Panc1 (cell line): ENCODE measurements at regions not wholly inside any gene's neighbourhood (a gene's known extent, or its start where the extent isn't known, plus 50 kb on each side); places are given as distances from the start of the nearest gene placed in this dataset.

Experiments used
- ATAC-seq: fragments of 200-7000 bp; cut with Tn5 transposase; 2 replicates; pipeline ENCODE4 v1.9.1; 2020; ENCODE audit warnings: mild to moderate bottlenecking, moderate library complexity
- BruUV-seq: library from RNA; stranded (reverse); fragments of 400-500 nt; replicated peaks from 2 replicates; lab custom pipeline; 2021; lab: Mats Ljungman, UMichigan
- CTCF ChIA-PET: fragments of 300-600 bp; sonication (Branson Sonifier 250); formaldehyde crosslinking; loops from one replicate; lab custom pipeline; 2022; ENCODE audit warnings: antibody characterized with exemption; lab: Charles Lee
- POLR2A ChIA-PET: fragments of 300-600 bp; sonication (Branson Sonifier 250); formaldehyde crosslinking; loops from one replicate; lab custom pipeline; 2022; ENCODE audit warnings: antibody characterized with exemption; lab: Charles Lee
- DNase-seq: peaks from one replicate; pipeline ENCODE4 v3.0.0-alpha.2; 2010; ENCODE audit warnings: low read depth, low spot score
- H3K27ac ChIP-seq: 2 replicates; pipeline ENCODE4 v1.5.1; 2011; ENCODE audit warnings: mild to moderate bottlenecking, low read length, inconsistent platforms
- H3K27me3 ChIP-seq: fragments of 200-500 bp; sonication (Bioruptor generic); 2 replicates; pipeline ENCODE4 v1.6.0; 2014; ENCODE audit warnings: low read length, inconsistent platforms; ENCODE audit not compliant: control insufficient read depth, insufficient read depth
- H3K36me3 ChIP-seq: fragments of 200-500 bp; sonication (Bioruptor generic); 2 replicates; pipeline ENCODE4 v1.5.1; 2014; ENCODE audit warnings: inconsistent platforms, mild to moderate bottlenecking, low read length, moderate library complexity; ENCODE audit not compliant: control insufficient read depth, insufficient read depth
- H3K4me1 ChIP-seq: 2 replicates; pipeline ENCODE4 v1.5.1; 2011; ENCODE audit warnings: inconsistent platforms, mild to moderate bottlenecking, low read length, moderate library complexity; ENCODE audit not compliant: control insufficient read depth, insufficient read depth
- H3K4me3 ChIP-seq, 2 experiments: 2 replicates each; pipeline ENCODE4 v1.5.1; 2011 to 2012; ENCODE audit warnings: low read depth in 2 of 2, low read length in 2 of 2, mild to moderate bottlenecking in 2 of 2, inconsistent platforms in 1 of 2, moderate library complexity in 1 of 2
- H3K9me3 ChIP-seq: fragments of 200-500 bp; sonication (Bioruptor generic); 2 replicates; pipeline ENCODE4 v1.5.1; 2014; ENCODE audit warnings: low read depth, mild to moderate bottlenecking, inconsistent platforms, low read length, moderate library complexity; ENCODE audit not compliant: control insufficient read depth, insufficient read depth
- CTCF ChIP-seq: fragments of 450-650 bp; IDR thresholded peaks from 2 replicates; pipeline ENCODE4 v1.5.1; 2017; ENCODE audit warnings: mild to moderate bottlenecking
- POLR2AphosphoS5 ChIP-seq: IDR thresholded peaks from 2 replicates; pipeline ENCODE4 v1.6.1; 2012; ENCODE audit warnings: mild to moderate bottlenecking, low read depth, low read length, moderate library complexity
- REST ChIP-seq, 2 experiments: IDR thresholded peaks; 2 replicates each; pipeline ENCODE4 v1.6.1; 2011 to 2012; ENCODE audit warnings: low read depth in 2 of 2, control low read depth in 1 of 2, low read length in 1 of 2, mild to moderate bottlenecking in 1 of 2, moderate library complexity in 1 of 2; ENCODE audit not compliant: insufficient read depth in 1 of 2
- SIN3A ChIP-seq: IDR thresholded peaks from 2 replicates; pipeline ENCODE4 v1.6.1; 2012; ENCODE audit warnings: low read depth, mild to moderate bottlenecking, low read length, moderate library complexity, borderline replicate concordance; ENCODE audit not compliant: insufficient read depth
- TCF7L2 ChIP-seq: IDR thresholded peaks from 2 replicates; pipeline ENCODE4 v1.6.1; 2011; ENCODE audit warnings: mild to moderate bottlenecking, low read depth, low read length, inconsistent platforms
- in situ Hi-C: cut with HindIII; loops from 2 replicates; pipeline ENCODE4 v1.10.0; 2016; ENCODE audit warnings: low sequenced_read_pairs, low pct_unique_long_range_greater_than_20kb
- intact Hi-C: fragments of 100-400 bp; cut with micrococcal nuclease; formaldehyde crosslinking; loops from one replicate; pipeline ENCODE4 v1.10.0; 2022; ENCODE audit not compliant: unreplicated experiment

GRCh38 chr3:162021206-162021605 lies 524.6 kb downstream of the OTOL1 start:
- no peak for TF ChIP-seq REST (IDR thresholded peaks at IDR 0.05; ENCODE audit: insufficient read depth in 1 of 2, low read depth in 2 of 2, low read length in 1 of 2)
- DNase-seq (no peak), ATAC-seq (no peak)
- no peaks in the 10 kb centered on the region for H3K36me3 ChIP-seq
- H3K9me3 ChIP-seq, result no peaks in the 10 kb centered on the region
- in situ Hi-C loops (no loop called here), intact Hi-C loops (no loop called here)
- CTCF ChIA-PET, result no interaction called here
- POLR2A ChIA-PET, result no interaction called here
- H3K4me3 ChIP-seq, result no peak overlapping the region
- H3K27ac ChIP-seq, result no peak overlapping the region; the same call in 1 of the 2 replicates
- no peaks in the 10 kb centered on the region for H3K27me3 ChIP-seq
- H3K4me1 ChIP-seq, result no peaks in the 10 kb centered on the region
- no TSS peak for BruUV-seq

GRCh38 chr3:162022911-162023310 lies 526.3 kb downstream of the OTOL1 start:
- Histone ChIP-seq H3K27ac (no peak overlapping the region), H3K9me3 (no peaks in the 10 kb centered on the region), H3K27me3 (no peaks in the 10 kb centered on the region), H3K36me3 (no peaks in the 10 kb centered on the region), H3K4me3 (no peak overlapping the region), H3K4me1 (no peaks in the 10 kb centered on the region)
- ChIA-PET POLR2A (no interaction called here), CTCF (no interaction called here)
- TF ChIP-seq SIN3A (no peak), POLR2AphosphoS5 (no peak), TCF7L2 (no peak), REST (IDR thresholded peaks at IDR 0.05; ENCODE audit: insufficient read depth in 1 of 2, low read depth in 2 of 2, low read length in 1 of 2) (no peak), CTCF (no peak)
- intact Hi-C loops (no loop called here), in situ Hi-C loops (no loop called here)
- BruUV-seq, result no TSS peak
- DNase-seq (no peak), ATAC-seq (no peak)
